Stimulated activated CD8-positive, alpha-beta memory T cell treated with anti-CD3 and anti-CD28 coated beads, Interleukin-12 subunit alpha, Interleukin-12 subunit beta, amount 100 ng/mL, for 1 hour (primary cell): ENCODE measurements at regions not wholly inside any gene's neighbourhood (a gene's known extent, or its start where the extent isn't known, plus 50 kb on each side); places are given as distances from the start of the nearest gene placed in this dataset.
"Not testable (repeated sequence)": the region's sequence is repeated elsewhere in the genome, so short reads cannot be mapped to it uniquely, and the experiment has no call there.

Source experiments
- DNase-seq: peaks from one replicate; pipeline ENCODE4 v3.0.0-alpha.2; 2020; ENCODE audit warnings: low read depth

- no peak for DNase-seq
Measured at GRCh38 chr18:78416853-78417252, 562.8 kb upstream of the SALL3 start.

GRCh38 chr18:78418379-78418778 is 561.2 kb upstream of the SALL3 start:
- no peak for DNase-seq

- no peak for DNase-seq
Measured at GRCh38 chr18:78419171-78419570, 560.4 kb upstream of the SALL3 start.

- DNase-seq = no peak
Measured at GRCh38 chr18:78420116-78420515, 559.5 kb upstream of the SALL3 start.

GRCh38 chr18:78421392-78421791 is 558.2 kb upstream of the SALL3 start:
- DNase-seq = no peak

GRCh38 chr18:78422336-78422735 is 557.3 kb upstream of the SALL3 start:
- DNase-seq = no peak

GRCh38 chr18:78423811-78424210 is 555.8 kb upstream of the SALL3 start:
- no peak for DNase-seq

GRCh38 chr18:78424403-78425018 is 555.1 kb upstream of the SALL3 start:
- DNase-seq = no peak

- DNase-seq = no peak
Measured at GRCh38 chr18:78425019-78425412, 554.6 kb upstream of the SALL3 start.

GRCh38 chr18:78427081-78427480 is 552.5 kb upstream of the SALL3 start:
- DNase-seq = no peak

GRCh38 chr18:78429127-78430108 is 550.2 kb upstream of the SALL3 start:
- no peak for DNase-seq

GRCh38 chr18:78430131-78430758 is 549.4 kb upstream of the SALL3 start:
- DNase-seq = no peak

GRCh38 chr18:78431606-78432005 is 548.0 kb upstream of the SALL3 start:
- DNase-seq = no peak

- no peak for DNase-seq
Measured at GRCh38 chr18:78433562-78433961, 546.1 kb upstream of the SALL3 start.

- DNase-seq = no peak
Measured at GRCh38 chr18:78436110-78436509, 543.5 kb upstream of the SALL3 start.

- not testable (repeated sequence) for DNase-seq
Measured at GRCh38 chr18:78438235-78438634, 541.4 kb upstream of the SALL3 start.

- no peak for DNase-seq
Measured at GRCh38 chr18:78445880-78446279, 533.7 kb upstream of the SALL3 start.

GRCh38 chr18:78447211-78447610 is 532.4 kb upstream of the SALL3 start:
- no peak for DNase-seq

- DNase-seq = no peak
Measured at GRCh38 chr18:78448106-78448505, 531.5 kb upstream of the SALL3 start.

- no peak for DNase-seq
Measured at GRCh38 chr18:78448591-78448990, 531.0 kb upstream of the SALL3 start.

- DNase-seq = no peak
Measured at GRCh38 chr18:78454221-78454620, 525.4 kb upstream of the SALL3 start.

- DNase-seq = no peak
Measured at GRCh38 chr18:78455386-78455785, 524.2 kb upstream of the SALL3 start.

GRCh38 chr18:78457011-78457410 is 522.6 kb upstream of the SALL3 start:
- no peak for DNase-seq
